ENCODE measurements at regions not wholly inside any gene's neighbourhood (a gene's known extent, or its start where the extent isn't known, plus 50 kb on each side); places are given as distances from the start of the nearest gene placed in this dataset.

DNA sequence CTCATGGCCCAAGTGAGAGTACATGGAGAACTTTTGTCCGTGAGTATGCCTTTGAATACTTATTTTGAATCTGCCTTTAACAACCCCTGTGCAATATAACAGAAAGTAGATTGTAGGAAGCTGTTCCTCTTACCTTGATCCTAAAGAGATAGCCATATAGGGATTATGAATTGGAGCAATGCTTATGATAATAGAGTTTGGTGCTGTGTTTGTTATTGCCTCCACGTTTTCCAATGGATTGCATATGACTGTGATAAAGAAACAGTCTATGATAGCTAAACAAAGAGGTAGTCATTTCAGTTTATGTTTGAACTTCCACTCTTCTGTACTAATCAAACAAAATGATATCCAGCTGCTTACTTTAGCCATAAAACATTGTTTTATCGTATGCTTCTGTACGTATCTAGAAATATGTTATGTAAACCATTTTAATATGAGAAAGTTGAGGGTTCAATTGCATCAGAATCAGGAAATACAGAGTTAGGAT is 199.6 kb upstream of the RGMB start:
- TF ChIP-seq, protein P1, sequence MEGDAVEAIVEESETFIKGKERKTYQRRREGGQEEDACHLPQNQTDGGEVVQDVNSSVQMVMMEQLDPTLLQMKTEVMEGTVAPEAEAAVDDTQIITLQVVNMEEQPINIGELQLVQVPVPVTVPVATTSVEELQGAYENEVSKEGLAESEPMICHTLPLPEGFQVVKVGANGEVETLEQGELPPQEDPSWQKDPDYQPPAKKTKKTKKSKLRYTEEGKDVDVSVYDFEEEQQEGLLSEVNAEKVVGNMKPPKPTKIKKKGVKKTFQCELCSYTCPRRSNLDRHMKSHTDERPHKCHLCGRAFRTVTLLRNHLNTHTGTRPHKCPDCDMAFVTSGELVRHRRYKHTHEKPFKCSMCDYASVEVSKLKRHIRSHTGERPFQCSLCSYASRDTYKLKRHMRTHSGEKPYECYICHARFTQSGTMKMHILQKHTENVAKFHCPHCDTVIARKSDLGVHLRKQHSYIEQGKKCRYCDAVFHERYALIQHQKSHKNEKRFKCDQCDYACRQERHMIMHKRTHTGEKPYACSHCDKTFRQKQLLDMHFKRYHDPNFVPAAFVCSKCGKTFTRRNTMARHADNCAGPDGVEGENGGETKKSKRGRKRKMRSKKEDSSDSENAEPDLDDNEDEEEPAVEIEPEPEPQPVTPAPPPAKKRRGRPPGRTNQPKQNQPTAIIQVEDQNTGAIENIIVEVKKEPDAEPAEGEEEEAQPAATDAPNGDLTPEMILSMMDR (IDR thresholded peaks at IDR 0.05; ENCODE audit: control extremely low read depth, extremely low read depth, low read depth, missing control alignments): no peak
- POLR2A ChIA-PET: no interaction called here
- CTCF ChIA-PET: no interaction called here
- no peak for DNase-seq (ENCODE audit: extremely low spot score)

- TF ChIP-seq, protein P1 (IDR thresholded peaks at IDR 0.05; ENCODE audit: control extremely low read depth, extremely low read depth, low read depth, missing control alignments): no peak
- no peak for DNase-seq (ENCODE audit: extremely low spot score)
- CTCF ChIA-PET: interaction anchor here (1.3 kb wide), 1 partner anchor 10 kb away, joined by 3 read pairs; no protein-coding TSS in a partner anchor
- POLR2A ChIA-PET: no interaction called here
Observed at GRCh38 chr5:98576275-98576674, 197.2 kb upstream of the RGMB start.

- CTCF ChIA-PET: no interaction called here
- TF ChIP-seq, protein P1 (IDR thresholded peaks at IDR 0.05; ENCODE audit: control extremely low read depth, extremely low read depth, low read depth, missing control alignments): no peak
- no peak for DNase-seq (ENCODE audit: extremely low spot score)
- POLR2A ChIA-PET: no interaction called here
Observed at GRCh38 chr5:98578438-98578837, 195.0 kb upstream of the RGMB start.

- CTCF ChIA-PET: no interaction called here
- POLR2A ChIA-PET: no interaction called here
- TF ChIP-seq, protein P1 (IDR thresholded peaks at IDR 0.05; ENCODE audit: control extremely low read depth, extremely low read depth, low read depth, missing control alignments): no peak
- DNase-seq (ENCODE audit: extremely low spot score): no peak
Observed at GRCh38 chr5:98581112-98581997, 192.1 kb upstream of the RGMB start.

DNA sequence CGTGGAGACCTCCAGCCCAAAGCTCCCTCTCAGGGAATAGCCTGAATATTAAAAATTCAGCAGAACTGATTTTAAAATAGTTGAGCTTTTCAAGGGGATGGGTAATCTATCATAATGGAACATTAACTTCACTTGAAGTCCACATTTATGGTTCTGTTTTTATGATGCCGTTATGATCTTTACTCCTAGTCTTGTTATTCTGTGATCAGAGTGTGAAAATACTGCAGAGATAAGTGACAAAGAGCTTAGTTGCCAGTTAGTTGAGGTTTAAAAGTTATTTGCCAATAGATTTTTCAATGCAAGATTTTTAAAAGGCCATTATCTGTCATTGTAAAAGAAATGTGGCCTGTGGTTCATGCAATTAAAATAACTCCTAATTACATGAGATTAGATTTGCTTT is 189.9 kb upstream of the RGMB start:
- no peak for DNase-seq (ENCODE audit: extremely low spot score)
- ChIA-PET POLR2A (no interaction called here), CTCF (no interaction called here)
- TF ChIP-seq, protein P1 (IDR thresholded peaks at IDR 0.05; ENCODE audit: control extremely low read depth, extremely low read depth, low read depth, missing control alignments): no peak

DNA sequence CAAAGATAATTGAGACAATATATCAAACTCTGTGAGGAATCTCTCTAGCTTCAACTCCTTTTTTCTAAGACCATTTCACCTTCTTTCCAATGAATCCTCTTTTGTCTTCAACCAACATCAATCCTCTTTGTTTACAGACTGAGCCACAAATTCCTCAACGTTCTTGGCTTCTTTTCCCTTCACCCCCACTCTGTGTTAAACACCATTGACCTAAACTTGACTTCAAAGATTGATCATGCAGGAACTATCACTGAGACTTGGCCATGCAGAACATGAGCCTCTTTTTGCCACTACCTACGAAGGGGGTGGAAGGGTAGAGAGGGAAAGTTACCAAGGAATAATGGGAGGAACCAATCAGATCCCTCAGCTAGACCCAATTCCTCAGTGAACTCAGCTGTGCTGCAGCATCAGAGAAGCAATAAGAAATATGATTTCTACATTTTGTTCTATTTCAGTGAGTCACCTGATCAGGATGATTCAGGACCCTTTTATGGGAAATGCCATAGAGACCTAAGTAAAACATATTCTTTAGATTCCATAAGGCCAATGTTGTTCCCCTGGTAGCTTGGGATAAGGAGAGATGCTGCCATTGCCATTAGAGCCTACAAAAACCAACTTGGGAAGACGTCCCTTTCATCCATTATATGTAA is 187.7 kb upstream of the RGMB start:
- no peak for DNase-seq (ENCODE audit: extremely low spot score)
- TF ChIP-seq, protein P1 (IDR thresholded peaks at IDR 0.05; ENCODE audit: control extremely low read depth, extremely low read depth, low read depth, missing control alignments): no peak
- POLR2A ChIA-PET: no interaction called here
- CTCF ChIA-PET: interaction anchor here (0.6 kb wide), 1 partner anchor 9 kb away, joined by 3 read pairs; no protein-coding TSS in a partner anchor

Data from GM10248 (cell line).